C4-2B (cell line): ENCODE measurements at regions not wholly inside any gene's neighbourhood (a gene's known extent, or its start where the extent isn't known, plus 50 kb on each side); places are given as distances from the start of the nearest gene placed in this dataset.

Source experiments
- ZFX ChIP-seq: fragments of 450-650 bp; IDR thresholded peaks from 2 replicates; pipeline ENCODE4 v1.6.1; 2017
- TF ChIP-seq, protein P1 (sequence below): fragments of 450-650 bp; conservative IDR thresholded peaks from 2 replicates; pipeline ENCODE4 v1.5.1; 2017; ENCODE audit warnings: mild to moderate bottlenecking

DNA sequence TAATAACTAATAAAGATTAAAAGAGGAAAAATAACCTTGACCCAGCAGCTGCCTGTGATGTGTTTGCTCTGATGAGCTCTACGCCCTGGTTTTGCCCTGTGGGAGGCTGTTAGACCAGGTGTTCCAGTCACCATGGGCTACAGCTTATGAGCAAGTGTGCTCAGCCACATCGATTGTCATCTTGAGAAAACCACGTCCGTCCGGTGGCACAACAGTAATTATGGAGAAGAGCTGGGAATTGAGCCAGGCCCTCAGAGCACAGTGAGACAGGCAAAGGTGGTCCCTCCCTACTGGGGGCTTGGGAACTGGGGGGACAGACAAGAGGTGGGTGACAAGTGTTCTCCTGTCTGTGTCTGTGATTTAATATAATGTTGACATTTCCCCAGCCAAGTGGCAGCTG is 420.5 kb downstream of the MATN1 start:
- TF ChIP-seq, protein P1, sequence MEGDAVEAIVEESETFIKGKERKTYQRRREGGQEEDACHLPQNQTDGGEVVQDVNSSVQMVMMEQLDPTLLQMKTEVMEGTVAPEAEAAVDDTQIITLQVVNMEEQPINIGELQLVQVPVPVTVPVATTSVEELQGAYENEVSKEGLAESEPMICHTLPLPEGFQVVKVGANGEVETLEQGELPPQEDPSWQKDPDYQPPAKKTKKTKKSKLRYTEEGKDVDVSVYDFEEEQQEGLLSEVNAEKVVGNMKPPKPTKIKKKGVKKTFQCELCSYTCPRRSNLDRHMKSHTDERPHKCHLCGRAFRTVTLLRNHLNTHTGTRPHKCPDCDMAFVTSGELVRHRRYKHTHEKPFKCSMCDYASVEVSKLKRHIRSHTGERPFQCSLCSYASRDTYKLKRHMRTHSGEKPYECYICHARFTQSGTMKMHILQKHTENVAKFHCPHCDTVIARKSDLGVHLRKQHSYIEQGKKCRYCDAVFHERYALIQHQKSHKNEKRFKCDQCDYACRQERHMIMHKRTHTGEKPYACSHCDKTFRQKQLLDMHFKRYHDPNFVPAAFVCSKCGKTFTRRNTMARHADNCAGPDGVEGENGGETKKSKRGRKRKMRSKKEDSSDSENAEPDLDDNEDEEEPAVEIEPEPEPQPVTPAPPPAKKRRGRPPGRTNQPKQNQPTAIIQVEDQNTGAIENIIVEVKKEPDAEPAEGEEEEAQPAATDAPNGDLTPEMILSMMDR, result no peak
- no peak for TF ChIP-seq ZFX
